HG03442 (cell line): ENCODE measurements at regions not wholly inside any gene's neighbourhood (a gene's known extent, or its start where the extent isn't known, plus 50 kb on each side); places are given as distances from the start of the nearest gene placed in this dataset.

Experiments
- ATAC-seq: cut with Tn5 transposase; IDR thresholded peaks from one replicate; pipeline ENCODE4 v1.9.1; 2021; ENCODE audit warnings: mild to moderate bottlenecking, moderate library complexity; ENCODE audit not compliant: unreplicated experiment

GRCh38 chr4:100130964-100131363, 59.3 kb downstream of the DDIT4L start:
- ATAC-seq = no peak

DNA sequence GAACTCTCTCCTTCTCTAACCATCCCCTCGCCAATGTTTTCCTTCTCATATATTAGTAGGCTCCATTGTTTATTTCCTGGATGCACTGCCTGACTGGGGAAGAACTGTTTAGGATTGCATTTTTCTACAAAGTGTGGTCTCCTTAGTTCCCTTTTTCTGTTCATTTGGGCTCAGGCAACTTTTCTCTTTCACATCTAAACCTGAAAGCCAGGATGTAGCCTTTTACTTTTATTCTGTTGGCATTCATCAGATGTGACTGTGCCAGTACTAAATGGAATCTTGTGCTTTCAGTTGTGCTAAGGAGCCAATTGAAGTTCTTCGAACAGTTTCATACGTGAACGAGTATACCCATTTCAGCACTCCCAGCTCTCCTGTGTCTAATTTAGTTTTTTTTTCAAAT, 59.8 kb downstream of the DDIT4L start:
- no peak for ATAC-seq

DNA sequence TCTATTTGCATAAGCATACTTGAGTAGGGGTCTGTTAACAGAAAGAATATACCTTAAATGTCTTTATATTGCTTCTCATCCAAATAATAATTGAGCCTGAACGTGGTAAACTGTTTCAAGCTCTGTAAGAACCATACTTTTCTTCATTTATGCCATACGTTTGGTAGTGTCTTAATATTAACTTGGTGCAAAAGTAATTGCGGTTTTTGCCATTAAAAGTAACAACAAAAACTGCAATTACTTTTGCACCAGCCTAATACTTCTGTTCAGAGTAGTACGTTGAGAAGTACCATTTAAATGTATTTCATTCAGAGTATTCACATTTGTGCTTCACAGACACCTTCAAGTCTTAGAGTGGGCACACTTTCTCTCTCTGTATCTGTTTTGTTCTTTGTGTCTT, 60.5 kb downstream of the DDIT4L start:
- ATAC-seq = no peak

GRCh38 chr4:100128338-100128737, 61.9 kb downstream of the DDIT4L start:
- ATAC-seq = no peak

DNA sequence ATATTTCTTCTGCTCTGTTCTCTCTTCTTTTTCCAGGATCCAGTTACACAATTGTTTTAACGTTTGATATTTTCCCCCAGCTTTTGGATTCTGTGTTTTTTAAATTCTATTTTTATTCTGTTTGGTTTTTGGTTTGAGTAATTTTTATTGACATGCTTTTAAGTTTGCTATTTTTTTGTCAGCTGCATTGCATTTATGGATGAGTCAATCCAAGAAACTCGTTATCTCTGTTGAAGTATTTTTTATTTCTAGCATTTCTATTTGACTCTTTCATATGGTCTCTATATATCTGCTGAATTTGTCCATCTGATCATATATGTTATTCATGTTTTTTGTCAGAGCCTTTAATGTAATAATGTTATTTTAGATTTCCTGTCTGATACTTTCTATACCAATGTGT, 65.6 kb downstream of the DDIT4L start:
- ATAC-seq = no peak

DNA sequence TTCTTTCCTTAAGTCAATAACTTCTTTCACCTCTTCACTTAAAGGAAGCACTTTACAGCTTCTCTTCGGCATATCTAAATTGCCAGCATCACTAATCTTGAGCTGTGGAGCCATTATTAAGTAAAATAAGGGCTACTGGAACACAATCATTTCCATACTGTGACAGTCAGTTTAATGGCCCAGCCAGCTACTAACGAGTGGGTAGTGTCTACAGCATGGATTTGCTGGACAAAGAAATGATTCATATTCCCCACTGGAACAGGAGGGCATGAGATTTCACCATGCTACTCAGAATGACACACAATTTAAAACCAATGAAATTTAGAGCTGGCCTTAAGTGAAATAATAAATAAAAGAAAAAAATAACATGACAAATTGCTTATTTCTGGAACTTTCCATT, 72.1 kb downstream of the DDIT4L start:
- no peak for ATAC-seq

GRCh38 chr4:100117750-100118149, 72.5 kb downstream of the DDIT4L start:
- no peak for ATAC-seq

GRCh38 chr4:100114909-100115308, 75.4 kb downstream of the DDIT4L start:
- no peak for ATAC-seq

GRCh38 chr4:100113732-100114131, 76.5 kb downstream of the DDIT4L start:
- ATAC-seq = no peak

DNA sequence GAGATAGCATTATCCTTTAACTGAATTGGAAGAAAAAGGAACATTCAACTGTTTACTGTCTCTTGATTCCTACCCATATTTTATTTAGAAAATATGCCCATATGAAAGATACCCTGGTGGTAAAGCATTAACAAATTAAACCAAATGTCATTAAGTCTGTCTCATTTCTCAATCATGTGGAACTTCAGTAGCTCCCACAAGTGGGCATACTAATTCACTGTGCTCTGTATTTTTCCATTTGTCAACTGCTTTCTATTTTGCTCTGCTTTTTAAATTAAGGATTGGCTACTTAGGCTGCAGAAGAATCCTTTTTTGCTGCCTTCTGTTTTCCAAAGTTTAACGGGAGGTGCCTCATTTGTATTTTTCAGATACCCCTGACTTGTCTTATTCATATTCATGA, 77.2 kb downstream of the DDIT4L start:
- no peak for ATAC-seq

DNA sequence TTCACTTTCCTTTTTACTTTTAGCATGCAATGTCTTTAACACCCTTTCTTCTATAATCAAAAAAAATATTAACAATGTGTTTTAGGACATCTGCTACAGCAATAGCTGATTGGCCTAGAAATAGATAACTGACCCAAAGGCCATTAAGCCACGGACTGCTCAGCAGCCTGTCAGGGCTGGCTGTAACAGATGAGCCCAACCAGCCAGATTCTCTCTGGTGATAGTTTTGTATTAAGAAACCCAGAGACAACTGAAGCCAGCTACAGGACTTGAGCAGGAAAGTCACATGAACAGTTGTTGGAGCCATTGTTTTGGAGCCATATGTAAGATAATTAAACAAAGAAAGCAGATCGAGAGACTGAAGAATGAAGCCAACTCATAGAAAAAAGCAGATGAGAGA, 80.3 kb downstream of the DDIT4L start:
- no peak for ATAC-seq

DNA sequence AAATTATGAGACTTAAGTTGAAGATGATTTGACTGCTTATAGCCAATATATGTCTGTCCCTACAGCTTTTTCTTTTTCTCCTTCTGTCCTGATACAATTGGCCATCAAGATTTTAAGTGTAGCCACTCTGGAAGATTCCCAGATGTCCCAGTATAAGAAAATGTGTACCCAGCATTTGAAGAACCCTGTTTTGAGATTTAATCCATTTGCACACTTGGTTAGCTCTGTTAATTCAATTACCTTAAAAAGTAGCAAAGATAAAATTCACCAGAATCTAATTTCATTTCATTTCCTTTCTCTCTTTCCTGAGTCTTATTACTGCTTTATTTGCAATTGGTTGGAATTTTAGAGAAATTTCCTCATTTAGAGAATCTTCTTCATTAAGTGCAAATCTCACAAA, 81.4 kb downstream of the DDIT4L start:
- ATAC-seq = no peak

DNA sequence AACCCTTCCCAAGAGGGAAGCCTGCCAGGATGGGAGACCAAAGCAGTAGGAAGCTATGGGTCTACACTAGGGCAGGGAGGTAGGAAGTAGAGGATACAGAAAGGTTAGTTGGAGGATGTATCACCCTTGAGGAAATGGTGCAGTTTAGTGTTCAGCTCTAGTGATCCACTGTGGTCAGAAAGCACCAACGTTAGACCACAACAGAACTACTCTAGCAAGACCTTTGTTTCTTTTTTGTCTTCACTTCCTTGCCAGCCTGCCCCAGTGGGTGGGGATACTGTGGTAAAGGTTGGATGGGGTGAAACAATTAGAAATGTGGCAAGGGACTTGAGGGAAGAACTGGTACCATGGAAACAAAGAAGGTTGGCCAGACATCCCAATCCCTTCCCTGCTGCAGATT, 83.3 kb downstream of the DDIT4L start:
- ATAC-seq = peak; percentile 99

- ATAC-seq = no peak
Observed at GRCh38 chr4:100103671-100104070, 86.6 kb downstream of the DDIT4L start.

DNA sequence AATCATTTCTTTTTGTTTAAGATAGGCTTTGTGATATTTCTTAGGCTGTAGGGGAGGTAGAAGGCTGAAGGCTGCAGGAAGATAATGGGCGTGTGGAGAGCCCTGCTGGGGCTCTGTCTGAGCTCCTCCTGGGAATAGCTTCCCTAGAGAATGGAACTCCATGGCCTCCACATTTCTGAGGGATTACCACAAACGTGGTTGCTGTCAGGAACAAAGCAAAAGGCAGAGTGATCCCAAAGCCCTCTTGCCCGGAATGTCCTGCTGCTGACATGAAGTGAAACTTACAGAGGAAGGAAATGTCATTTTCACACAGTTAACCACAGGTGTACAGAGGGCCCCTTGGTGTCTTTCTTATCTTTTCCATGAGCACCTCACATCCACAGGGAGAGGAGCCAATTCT, 89.3 kb downstream of the DDIT4L start:
- no peak for ATAC-seq

DNA sequence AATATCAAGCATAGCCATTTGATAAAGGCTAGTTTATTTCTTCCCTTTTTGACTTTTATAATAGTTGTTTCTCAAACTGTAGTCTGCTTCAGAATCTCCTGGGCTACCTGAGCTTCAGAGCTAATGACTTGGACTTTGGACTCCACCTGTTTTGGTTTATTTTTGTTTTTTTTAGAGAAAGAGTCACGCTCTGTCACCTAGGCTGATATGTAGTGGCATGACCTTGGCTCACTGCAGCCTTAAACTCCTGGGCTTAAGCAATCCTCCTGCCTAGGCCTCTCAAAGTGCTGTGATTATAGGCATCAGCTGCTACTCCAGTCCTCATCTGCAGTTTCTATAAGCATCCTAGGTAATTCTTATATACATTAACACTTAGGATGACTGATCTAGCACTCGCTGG, 90.5 kb downstream of the DDIT4L start:
- ATAC-seq = no peak

- ATAC-seq = no peak
Observed at GRCh38 chr4:100098681-100099080, 91.6 kb downstream of the DDIT4L start.

GRCh38 chr4:100098011-100098545, 92.2 kb downstream of the DDIT4L start:
- no peak for ATAC-seq

- ATAC-seq = peak; percentile 96
Observed at GRCh38 chr4:100095729-100096595, 94.3 kb downstream of the DDIT4L start.

- ATAC-seq = peak; percentile 75
Observed at GRCh38 chr4:100093091-100093866, 97.0 kb downstream of the DDIT4L start.

GRCh38 chr4:100087743-100088142, 102.5 kb downstream of the DDIT4L start:
- no peak for ATAC-seq
